T-helper 1 cell treated with Interleukin-12 subunit alpha and Interleukin-12 subunit beta and Interleukin-4 antibody, amounts not matched to agents 30 μg/mL and 1 μg/mL, for 36 hours (primary cell): ENCODE measurements at regions not wholly inside any gene's neighbourhood (a gene's known extent, or its start where the extent isn't known, plus 50 kb on each side); places are given as distances from the start of the nearest gene placed in this dataset.
"Not testable (repeated sequence)": the region's sequence is repeated elsewhere in the genome, so short reads cannot be mapped to it uniquely, and the experiment has no call there.

Source experiments
- H3K27ac Mint-ChIP-seq: one replicate; pipeline ENCODE4 v1.8.0; 2021; ENCODE audit warnings: mild to moderate bottlenecking, mixed read lengths
- H3K27me3 Mint-ChIP-seq: one replicate; pipeline ENCODE4 v1.8.0; 2021; ENCODE audit warnings: low read depth, mixed read lengths
- H3K36me3 Mint-ChIP-seq: one replicate; pipeline ENCODE4 v1.8.0; 2021; ENCODE audit warnings: low read depth, mixed read lengths
- H3K4me1 Mint-ChIP-seq: one replicate; pipeline ENCODE4 v1.8.0; 2021; ENCODE audit warnings: low read depth, mixed read lengths
- H3K4me3 Mint-ChIP-seq: one replicate; pipeline ENCODE4 v1.8.0; 2021; ENCODE audit warnings: mild to moderate bottlenecking, moderate library complexity, mixed read lengths
- H3K9me3 Mint-ChIP-seq: one replicate; pipeline ENCODE4 v1.8.0; 2021; ENCODE audit warnings: mixed read lengths

GRCh38 chr5:71807909-71808308 lies 88.8 kb downstream of the CARTPT start:
- Mint-ChIP-seq H3K27me3 (peaks cover 14% of the 10 kb centered on the region), H3K9me3 (no peaks in the 10 kb centered on the region), H3K36me3 (no peaks in the 10 kb centered on the region), H3K4me1 (no peaks in the 10 kb centered on the region), H3K4me3 (no peak overlapping the region), H3K27ac (no peak overlapping the region)

GRCh38 chr5:71809446-71809845 lies 90.4 kb downstream of the CARTPT start:
- no peaks in the 10 kb centered on the region for H3K4me1 Mint-ChIP-seq
- no peak overlapping the region for H3K27ac Mint-ChIP-seq
- H3K36me3 Mint-ChIP-seq: no peaks in the 10 kb centered on the region
- peaks cover 10% of the 10 kb centered on the region for H3K27me3 Mint-ChIP-seq
- no peaks in the 10 kb centered on the region for H3K9me3 Mint-ChIP-seq
- no peak overlapping the region for H3K4me3 Mint-ChIP-seq

- no peaks in the 10 kb centered on the region for H3K36me3 Mint-ChIP-seq
- peaks cover 10% of the 10 kb centered on the region for H3K27me3 Mint-ChIP-seq
- H3K4me3 Mint-ChIP-seq: no peak overlapping the region
- H3K27ac Mint-ChIP-seq: no peak overlapping the region
- no peaks in the 10 kb centered on the region for H3K4me1 Mint-ChIP-seq
- H3K9me3 Mint-ChIP-seq: no peaks in the 10 kb centered on the region
These were observed 90.9 kb downstream of the CARTPT start for GRCh38 chr5:71810023-71810422.

- Mint-ChIP-seq H3K27ac (no peak overlapping the region), H3K9me3 (no peaks in the 10 kb centered on the region), H3K27me3 (peaks cover 7% of the 10 kb centered on the region), H3K4me1 (no peaks in the 10 kb centered on the region), H3K36me3 (no peaks in the 10 kb centered on the region), H3K4me3 (no peak overlapping the region)
These were observed 91.6 kb downstream of the CARTPT start for GRCh38 chr5:71810471-71811195.

GRCh38 chr5:71811779-71812178 lies 92.7 kb downstream of the CARTPT start:
- no peaks in the 10 kb centered on the region for H3K27me3 Mint-ChIP-seq
- no peaks in the 10 kb centered on the region for H3K9me3 Mint-ChIP-seq
- H3K4me1 Mint-ChIP-seq: no peaks in the 10 kb centered on the region
- H3K27ac Mint-ChIP-seq: no peak overlapping the region
- H3K36me3 Mint-ChIP-seq: no peaks in the 10 kb centered on the region
- no peak overlapping the region for H3K4me3 Mint-ChIP-seq

- Mint-ChIP-seq H3K27ac (no peak overlapping the region), H3K9me3 (no peaks in the 10 kb centered on the region), H3K36me3 (no peaks in the 10 kb centered on the region), H3K27me3 (peaks cover 4% of the 10 kb centered on the region), H3K4me1 (no peaks in the 10 kb centered on the region), H3K4me3 (no peak overlapping the region)
These were observed 97.2 kb downstream of the CARTPT start for GRCh38 chr5:71816307-71816706.

- H3K4me1 Mint-ChIP-seq: no peaks in the 10 kb centered on the region
- no peak overlapping the region for H3K27ac Mint-ChIP-seq
- peaks cover 9% of the 10 kb centered on the region for H3K27me3 Mint-ChIP-seq
- peaks cover 9% of the 10 kb centered on the region for H3K9me3 Mint-ChIP-seq
- H3K4me3 Mint-ChIP-seq: no peak overlapping the region
- H3K36me3 Mint-ChIP-seq: no peaks in the 10 kb centered on the region
These were observed 98.8 kb downstream of the CARTPT start for GRCh38 chr5:71817891-71818290.

- Mint-ChIP-seq H3K27me3 (peaks cover 12% of the 10 kb centered on the region), H3K9me3 (peaks cover 17% of the 10 kb centered on the region), H3K4me3 (no peak overlapping the region)
These were observed 102.0 kb downstream of the CARTPT start for GRCh38 chr5:71821029-71821428.

GRCh38 chr5:71822065-71822464 lies 103.0 kb downstream of the CARTPT start:
- not testable (repeated sequence) for H3K27ac Mint-ChIP-seq, H3K36me3 Mint-ChIP-seq, H3K4me1 Mint-ChIP-seq, H3K4me3 Mint-ChIP-seq
- Mint-ChIP-seq H3K27me3 (peaks cover 12% of the 10 kb centered on the region), H3K9me3 (peaks cover 28% of the 10 kb centered on the region)

More at GRCh38 chr5:71821029-71821428, 102.0 kb downstream of the CARTPT start:
- H3K27ac Mint-ChIP-seq: no peak overlapping the region
- H3K36me3 Mint-ChIP-seq: no peaks in the 10 kb centered on the region
- no peaks in the 10 kb centered on the region for H3K4me1 Mint-ChIP-seq

- peaks cover 6% of the 10 kb centered on the region for H3K4me1 Mint-ChIP-seq
- no peak overlapping the region for H3K27ac Mint-ChIP-seq
These were observed 106.9 kb downstream of the CARTPT start for GRCh38 chr5:71825992-71826391.

GRCh38 chr5:71828291-71829040 lies 109.4 kb downstream of the CARTPT start:
- Mint-ChIP-seq H3K27me3 (no peaks in the 10 kb centered on the region), H3K27ac (no peak overlapping the region), H3K4me1 (peaks cover 6% of the 10 kb centered on the region), H3K4me3 (no peak overlapping the region), H3K36me3 (no peaks in the 10 kb centered on the region), H3K9me3 (peaks cover 28% of the 10 kb centered on the region)

More at GRCh38 chr5:71825992-71826391, 106.9 kb downstream of the CARTPT start:
- H3K4me3 Mint-ChIP-seq: no peak overlapping the region
- H3K36me3 Mint-ChIP-seq: no peaks in the 10 kb centered on the region
- peaks cover 8% of the 10 kb centered on the region for H3K27me3 Mint-ChIP-seq
- peaks cover 37% of the 10 kb centered on the region for H3K9me3 Mint-ChIP-seq

- Mint-ChIP-seq H3K4me1 (peaks cover 6% of the 10 kb centered on the region), H3K36me3 (no peaks in the 10 kb centered on the region), H3K27me3 (no peaks in the 10 kb centered on the region), H3K27ac (no peak overlapping the region), H3K4me3 (no peak overlapping the region), H3K9me3 (peaks cover 25% of the 10 kb centered on the region)
These were observed 110.1 kb downstream of the CARTPT start for GRCh38 chr5:71829206-71829605.

GRCh38 chr5:71830681-71831539 lies 111.8 kb downstream of the CARTPT start:
- no peaks in the 10 kb centered on the region for H3K36me3 Mint-ChIP-seq

GRCh38 chr5:71832812-71833715 lies 114.0 kb downstream of the CARTPT start:
- peaks cover 6% of the 10 kb centered on the region for H3K9me3 Mint-ChIP-seq
- H3K36me3 Mint-ChIP-seq: no peaks in the 10 kb centered on the region
- H3K27ac Mint-ChIP-seq: no peak overlapping the region
- H3K4me1 Mint-ChIP-seq: peaks cover 6% of the 10 kb centered on the region
- no peaks in the 10 kb centered on the region for H3K27me3 Mint-ChIP-seq
- no peak overlapping the region for H3K4me3 Mint-ChIP-seq

More at GRCh38 chr5:71830681-71831539, 111.8 kb downstream of the CARTPT start:
- no peak overlapping the region for H3K4me3 Mint-ChIP-seq
- H3K4me1 Mint-ChIP-seq: peaks cover 6% of the 10 kb centered on the region
- no peaks in the 10 kb centered on the region for H3K27me3 Mint-ChIP-seq
- no peak overlapping the region for H3K27ac Mint-ChIP-seq
- peaks cover 21% of the 10 kb centered on the region for H3K9me3 Mint-ChIP-seq
